Aorta (tissue), 5 donors: ENCODE measurements at regions not wholly inside any gene's neighbourhood (a gene's known extent, or its start where the extent isn't known, plus 50 kb on each side); places are given as distances from the start of the nearest gene placed in this dataset.

Experiments
- ATAC-seq: fragments of 200-7000 bp; cut with Tn5 transposase; one replicate; pipeline ENCODE4 v1.9.1; 2022; ENCODE audit warnings: moderate library complexity; ENCODE audit not compliant: low FRiP score
- DNase-seq, 2 donors: peaks; one replicate each; pipeline ENCODE4 v3.0.0-alpha.2; 2020
- H3K27ac ChIP-seq, 2 donors: one replicate each; pipeline ENCODE4 v1.5.1; 2013; ENCODE audit warnings: low read length in 2 of 2, mild to moderate bottlenecking in 2 of 2, moderate library complexity in 2 of 2, control low read depth in 1 of 2, inconsistent platforms in 1 of 2, low read depth in 1 of 2
- H3K27me3 ChIP-seq, 2 donors: one replicate each; pipeline ENCODE4 v1.6.1; 2013; ENCODE audit warnings: control low read depth in 1 of 2, low read length in 1 of 2, mild to moderate bottlenecking in 1 of 2, moderate library complexity in 1 of 2; ENCODE audit not compliant: insufficient read depth in 2 of 2, control insufficient read depth in 1 of 2
- H3K36me3 ChIP-seq, 2 donors: one replicate each; pipeline ENCODE4 v1.6.1; 2013; ENCODE audit warnings: control low read depth in 1 of 2, low read length in 1 of 2, mild to moderate bottlenecking in 1 of 2; ENCODE audit not compliant: insufficient read depth in 2 of 2, control insufficient read depth in 1 of 2
- H3K4me1 ChIP-seq, 2 donors: one replicate each; pipeline ENCODE4 v1.6.1; 2013; ENCODE audit warnings: low read length in 2 of 2, control low read depth in 1 of 2, mild to moderate bottlenecking in 1 of 2, moderate library complexity in 1 of 2; ENCODE audit not compliant: insufficient read depth in 2 of 2, control insufficient read depth in 1 of 2
- H3K4me3 ChIP-seq, 2 donors: one replicate each; pipeline ENCODE4 v1.5.1; 2013; ENCODE audit warnings: low read length in 2 of 2, control low read depth in 1 of 2, mild to moderate bottlenecking in 1 of 2
- H3K9me3 ChIP-seq: one replicate; pipeline ENCODE4 v1.6.1; 2013; ENCODE audit warnings: mild to moderate bottlenecking, low read length; ENCODE audit not compliant: control insufficient read depth
- WGBS, 2 donors: extraction: QIAGEN DNeasy Blood & Tissue Kit; methylation state at CpG; one replicate each; pipeline ENCODE4 v1.1.7; 2013; 5-methylcytosine and 5-hydroxymethylcytosine counted together
- intact Hi-C, 2 donors: fragments of 100-400 bp; cut with DNase I; formaldehyde crosslinking; loops; one replicate each; pipeline versions ENCODE4 v1.14.2 to v1.15.0; 2022
- donor health status: healthy with polysubstance abuse.
- donor health status: Bipolar disorder and iron deficiency.
- donor health status: DM: no; HTN: no; CAD: no.
- donor health status: DM: no; HTN: no; CAD: no.
- donor health status: DM: yes; HTN: yes; CAD: no.

DNA sequence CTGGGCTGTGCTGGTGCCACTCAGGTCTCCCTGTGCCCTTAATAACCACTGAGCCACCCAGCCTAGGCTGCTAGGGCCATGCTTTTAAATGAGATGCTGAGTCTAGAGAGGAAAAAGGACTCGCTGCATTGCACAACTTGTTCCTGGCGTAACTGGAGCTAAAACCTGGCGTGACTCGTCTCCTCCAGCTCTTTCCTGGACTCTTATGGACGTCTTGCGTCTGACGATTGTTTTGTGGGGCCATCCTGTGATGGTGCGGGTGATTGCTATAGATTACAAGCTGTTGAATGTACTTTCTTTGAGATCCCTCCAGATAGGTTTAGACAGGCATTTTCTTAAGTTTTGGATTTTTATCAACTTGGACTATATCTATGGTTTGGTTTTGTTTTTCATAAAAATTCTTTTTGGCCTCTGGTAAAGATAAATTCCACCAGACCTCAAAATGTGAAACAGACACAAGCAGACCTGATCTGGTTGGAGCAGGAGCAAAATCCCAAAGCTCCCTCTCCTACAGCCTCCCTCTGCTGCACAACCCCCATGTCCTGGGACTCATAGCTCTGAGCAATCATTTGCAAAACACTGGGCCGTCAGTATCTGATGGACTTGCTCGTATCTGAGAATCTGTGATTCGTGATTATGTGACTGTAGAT is 230.3 kb downstream of the ARHGAP12 start:
- Histone ChIP-seq H3K27me3 (no peaks in the 10 kb centered on the region), H3K4me1 (peaks cover 2 to 10% of the 10 kb centered on the region in 2 donors), H3K4me3 (no peak overlapping the region), H3K9me3 (no peaks in the 10 kb centered on the region), H3K27ac (peak overlapping the region; percentile 96 to 99), H3K36me3 (no peaks in the 10 kb centered on the region)
- whole genome bisulfite sequencing, 2 donors: 6% methylated on average over 11 of the region's 11 CpGs
- ATAC-seq (peak; percentile 81), DNase-seq (no peak)
- intact Hi-C loops: loop anchor here in 1 of 2 donors (2.0 to 5.0 kb wide), 3 partner anchors 41 to 96 kb away; no protein-coding TSS in a partner anchor

DNA sequence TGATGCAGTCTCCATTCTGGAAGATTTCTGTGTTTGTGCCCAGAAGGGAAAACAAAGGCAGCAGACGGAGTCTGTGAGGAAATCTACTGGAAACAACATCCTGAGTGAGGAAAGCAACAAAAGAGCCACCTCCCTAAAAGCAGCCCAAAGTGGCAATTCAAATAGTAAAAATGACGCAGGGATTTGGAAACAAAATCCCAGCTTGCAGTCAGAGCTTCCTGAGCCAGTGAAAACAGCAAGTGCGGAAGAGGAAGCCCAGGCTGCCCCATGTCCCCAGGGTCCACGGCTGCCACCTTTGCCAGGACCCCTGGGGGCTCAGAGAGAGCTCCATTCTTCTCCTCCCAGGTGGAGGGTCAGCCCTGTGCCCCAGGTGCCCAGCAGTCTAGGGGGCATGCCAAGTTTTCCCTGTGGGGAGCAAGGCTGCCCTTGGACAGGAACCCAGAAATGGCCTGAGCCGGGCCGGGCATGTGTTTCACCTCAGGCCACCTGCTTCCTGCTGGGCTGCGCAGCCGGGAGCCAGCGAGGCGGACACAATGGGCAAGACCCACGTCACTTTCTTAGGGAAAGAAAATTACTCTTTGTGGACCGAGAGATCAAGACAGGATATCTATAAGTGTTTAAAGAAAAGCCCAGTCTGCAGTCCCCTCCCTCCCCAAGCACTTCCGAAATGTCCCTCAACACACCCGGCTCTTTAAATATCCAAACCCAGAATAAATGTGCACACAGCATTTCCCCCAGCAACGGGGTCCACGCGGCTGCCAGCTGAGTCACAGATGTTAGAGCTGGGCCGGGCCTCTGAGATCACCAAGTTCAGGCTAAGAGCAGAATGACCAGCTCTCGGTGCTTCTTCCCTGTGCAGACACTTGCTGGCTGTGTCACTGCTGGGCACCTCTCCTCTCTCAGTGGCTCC is 231.1 kb downstream of the ARHGAP12 start:
- intact Hi-C loops: loop anchor here in 1 of 2 donors (2.0 to 5.0 kb wide), 3 partner anchors 40 to 95 kb away; no protein-coding TSS in a partner anchor
- H3K36me3 ChIP-seq: no peaks in the 10 kb centered on the region
- peaks cover 2 to 10% of the 10 kb centered on the region in 2 donors for H3K4me1 ChIP-seq
- no peak overlapping the region for H3K4me3 ChIP-seq
- H3K27ac ChIP-seq: peak overlapping the region; percentile 98 to 99
- DNase-seq: peak; percentile 95 to 97
- ATAC-seq: peak; percentile 91
- 1 to 3% methylated on average over 19 of the region's 19 CpGs for WGBS, 2 donors
- H3K27me3 ChIP-seq: no peaks in the 10 kb centered on the region
- H3K9me3 ChIP-seq: no peaks in the 10 kb centered on the region

DNA sequence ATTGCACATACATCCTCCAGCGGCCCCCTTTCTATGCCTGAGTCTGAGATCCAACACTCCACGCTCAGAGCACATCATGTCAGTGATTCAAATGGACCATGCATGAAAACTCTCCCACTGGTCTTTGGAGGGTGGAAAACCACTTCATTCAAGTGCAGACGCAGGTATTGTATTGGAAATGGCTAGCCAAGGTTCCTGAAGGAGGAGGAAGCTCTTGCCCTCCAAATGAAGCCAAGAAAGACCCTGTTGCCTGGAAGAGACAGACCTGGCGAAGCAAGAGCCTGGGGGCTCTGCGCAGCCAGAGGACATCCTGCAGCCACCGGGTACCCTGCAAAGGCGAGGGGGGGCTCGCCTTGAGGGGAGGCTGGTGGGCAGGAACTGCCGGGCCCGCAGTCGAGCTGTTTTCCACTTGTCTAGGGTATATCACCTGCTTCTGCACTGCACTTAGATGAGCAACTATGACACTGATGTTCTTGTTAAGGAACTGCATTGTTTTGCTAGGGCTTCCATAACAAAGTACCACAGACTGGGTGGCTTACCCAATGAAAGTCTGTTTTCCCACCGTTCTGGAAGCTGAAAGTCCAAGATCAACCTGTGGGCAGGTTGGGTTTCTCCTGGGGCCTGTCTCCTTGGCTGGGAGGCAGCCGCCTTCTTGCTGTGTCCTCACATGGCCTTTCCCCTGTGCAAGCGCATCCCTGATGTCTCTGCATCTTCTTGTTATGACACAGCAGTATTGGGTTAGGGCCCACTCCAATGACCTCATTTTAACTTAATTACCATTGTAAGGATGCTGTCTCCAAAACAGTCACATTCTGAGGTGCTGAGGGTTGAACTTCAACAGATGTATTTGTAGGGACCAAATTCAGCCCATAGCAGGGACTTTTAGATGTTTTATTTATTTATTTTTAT is 233.4 kb downstream of the ARHGAP12 start:
- Histone ChIP-seq H3K27ac (no peak overlapping the region), H3K4me3 (no peak overlapping the region), H3K9me3 (no peaks in the 10 kb centered on the region), H3K4me1 (peaks cover 0 to 4% of the 10 kb centered on the region in 2 donors), H3K27me3 (no peaks in the 10 kb centered on the region), H3K36me3 (no peaks in the 10 kb centered on the region)
- 93 to 95% methylated on average over 14 of the region's 14 CpGs for WGBS, 2 donors
- intact Hi-C loops: loop anchor here in 1 of 2 donors (5.0 kb wide), 2 partner anchors 38 to 93 kb away; no protein-coding TSS in a partner anchor
- no peak for DNase-seq
- no peak for ATAC-seq

DNA sequence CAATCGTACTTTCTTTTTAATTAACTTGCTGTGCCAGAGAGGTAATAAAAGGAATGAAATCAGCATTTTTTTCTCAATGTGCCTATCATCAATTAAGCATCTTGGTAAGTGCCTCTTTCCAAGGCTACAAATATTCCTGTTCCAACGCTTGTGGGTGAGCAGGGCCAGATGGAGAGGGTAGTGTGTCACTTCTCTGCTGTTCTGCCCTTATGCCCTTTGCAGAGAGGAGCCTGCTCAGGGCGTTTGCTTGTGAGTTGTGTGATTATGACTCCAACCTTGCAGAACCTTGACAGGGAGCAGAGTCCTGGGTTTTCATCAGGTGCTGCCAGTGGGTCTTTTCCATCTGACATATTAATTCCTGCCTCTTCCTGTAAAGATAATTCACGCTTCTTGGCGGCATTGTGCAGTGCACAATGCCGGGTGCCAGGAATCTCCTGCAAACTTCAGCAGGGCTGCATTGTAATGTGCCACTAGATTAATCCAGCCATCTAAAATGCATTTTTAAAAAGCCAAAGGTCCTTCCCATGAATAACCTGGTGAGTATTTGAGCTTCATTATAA is 234.4 kb downstream of the ARHGAP12 start:
- ATAC-seq (no peak), DNase-seq (no peak)
- 65% methylated on average over 6 of the region's 6 CpGs for WGBS, 2 donors
- H3K4me1 ChIP-seq: peaks cover 0 to 4% of the 10 kb centered on the region in 2 donors
- no peaks in the 10 kb centered on the region for H3K27me3 ChIP-seq
- no peak overlapping the region for H3K27ac ChIP-seq
- no peaks in the 10 kb centered on the region for H3K9me3 ChIP-seq
- no peak overlapping the region for H3K4me3 ChIP-seq
- intact Hi-C loops: no loop called here
- H3K36me3 ChIP-seq: no peaks in the 10 kb centered on the region

DNA sequence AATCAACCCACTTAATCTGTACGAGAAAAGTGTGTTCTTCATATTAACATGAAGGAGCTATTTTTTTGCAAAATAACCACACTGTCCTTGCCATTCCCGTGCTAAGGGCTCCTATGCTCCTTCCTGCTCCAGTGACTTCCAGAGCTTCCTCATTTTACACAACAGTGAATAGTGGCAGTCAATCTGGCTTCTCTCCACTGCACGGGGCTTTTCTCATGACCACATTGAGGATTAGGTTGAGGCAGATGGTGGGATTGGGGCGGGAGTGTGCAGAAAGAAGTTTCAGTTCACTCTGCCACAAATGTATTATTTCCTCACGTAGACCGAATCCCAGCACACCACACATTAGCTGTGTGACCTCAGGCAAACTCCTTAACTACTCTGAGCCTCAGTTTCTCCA is 235.1 kb downstream of the ARHGAP12 start:
- WGBS, 2 donors: 91% methylated on average over 6 of the region's 6 CpGs
- peaks cover 0 to under 1% of the 10 kb centered on the region in 2 donors for H3K4me1 ChIP-seq
- peak in 1 of 2 donors; percentile 80 for DNase-seq
- intact Hi-C loops: no loop called here
- no peaks in the 10 kb centered on the region for H3K9me3 ChIP-seq
- no peak for ATAC-seq
- no peaks in the 10 kb centered on the region for H3K36me3 ChIP-seq
- H3K4me3 ChIP-seq: no peak overlapping the region
- no peaks in the 10 kb centered on the region for H3K27me3 ChIP-seq
- no peak overlapping the region for H3K27ac ChIP-seq

DNA sequence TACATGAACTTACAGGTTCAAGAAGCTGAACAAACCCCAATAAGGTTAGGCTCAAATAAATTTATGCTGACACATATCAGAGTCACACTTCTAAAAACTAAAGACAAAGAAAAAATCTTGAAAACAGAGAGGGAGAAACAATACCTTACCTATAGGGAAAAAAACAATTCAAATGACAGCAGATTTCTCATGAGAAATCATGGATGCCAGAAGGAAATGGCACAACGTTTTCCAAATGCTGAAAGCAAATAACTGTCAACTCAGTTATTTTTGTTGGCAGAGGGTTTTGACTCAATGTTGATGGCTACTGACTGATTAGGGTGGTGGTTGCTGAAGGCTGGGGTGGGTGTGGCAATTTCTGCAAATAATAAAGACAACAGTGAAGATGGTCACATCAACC is 239.4 kb downstream of the ARHGAP12 start:
- ATAC-seq: no peak
- Histone ChIP-seq H3K4me3 (no peak overlapping the region), H3K27ac (no peak overlapping the region), H3K36me3 (no peaks in the 10 kb centered on the region), H3K4me1 (no peaks in the 10 kb centered on the region), H3K9me3 (peaks cover 1% of the 10 kb centered on the region), H3K27me3 (no peaks in the 10 kb centered on the region)
- intact Hi-C loops: no loop called here
- no peak for DNase-seq
- WGBS, 2 donors: 10 to 23% methylated on average over 1 of the region's 1 CpG

DNA sequence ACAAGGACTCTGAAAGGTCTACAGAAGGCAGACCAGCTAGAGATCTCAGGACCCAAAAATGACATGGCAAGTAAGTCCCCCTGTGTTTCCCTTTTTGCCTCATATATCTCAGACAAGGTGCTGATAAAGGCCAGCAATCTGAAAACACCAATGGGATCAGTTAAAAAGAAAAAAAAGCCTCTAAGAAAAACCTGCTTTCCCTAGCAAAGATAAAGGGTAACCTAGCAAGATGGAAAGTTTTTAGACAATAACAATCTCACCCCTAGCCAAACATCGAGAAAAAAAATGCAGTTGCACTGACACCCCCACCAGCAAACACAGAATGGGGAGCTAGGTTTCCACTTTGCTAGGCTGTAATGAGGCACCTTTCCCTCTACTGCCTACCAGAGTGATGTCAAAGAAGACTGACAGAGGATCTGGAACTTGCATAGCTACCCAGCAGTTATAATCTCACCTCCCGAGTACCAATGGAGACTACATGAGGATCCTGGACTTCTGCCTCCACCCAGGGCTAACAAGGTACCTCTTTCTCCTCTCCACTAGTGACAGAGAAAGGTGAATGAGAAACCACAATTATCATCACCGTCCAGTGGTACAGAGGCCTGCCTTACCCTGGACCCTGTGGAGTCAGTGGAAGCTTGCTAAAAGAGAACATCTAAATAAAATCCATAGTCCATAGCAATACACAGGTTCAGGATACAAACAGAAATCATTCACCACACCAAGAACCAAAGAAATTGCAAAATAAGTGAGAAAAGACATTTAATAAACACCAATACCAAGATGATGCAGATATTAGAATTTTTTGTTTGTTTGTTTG is 240.8 kb downstream of the ARHGAP12 start:
- no peak overlapping the region for H3K4me3 ChIP-seq
- peak; percentile 62 for ATAC-seq
- 83 to 86% methylated on average over 3 of the region's 3 CpGs for WGBS, 2 donors
- no peaks in the 10 kb centered on the region for H3K27me3 ChIP-seq
- no peak overlapping the region for H3K27ac ChIP-seq
- H3K9me3 ChIP-seq: peaks cover 2% of the 10 kb centered on the region
- H3K4me1 ChIP-seq: no peaks in the 10 kb centered on the region
- no peaks in the 10 kb centered on the region for H3K36me3 ChIP-seq
- intact Hi-C loops: no loop called here
- DNase-seq: no peak
